ENCODE measurements at regions not wholly inside any gene's neighbourhood (a gene's known extent, or its start where the extent isn't known, plus 50 kb on each side); places are given as distances from the start of the nearest gene placed in this dataset.

- peak; percentile 41 for DNase-seq (ENCODE audit: low spot score)
- Histone ChIP-seq H3K36me3 (ENCODE audit: control insufficient read depth in 4 of 4, insufficient read depth in 3 of 4, low read depth in 1 of 4, low read length in 3 of 4) (no peaks in the 10 kb centered on the region), H3K27me3 (ENCODE audit: control insufficient read depth in 4 of 4, insufficient read depth in 4 of 4, low read length in 3 of 4) (no peaks in the 10 kb centered on the region), H3K27ac (ENCODE audit: low read depth in 1 of 2, low read length in 2 of 2) (no peak overlapping the region), H3K9ac (ENCODE audit: low read depth in 1 of 2, low read length in 2 of 2) (no peak overlapping the region), H3K4me1 (ENCODE audit: control insufficient read depth in 4 of 4, insufficient read depth in 4 of 4, low read length in 3 of 4) (peaks cover 0 to 6% (median 3%) of the 10 kb centered on the region in 4 donors), H3K4me3 (ENCODE audit: low read depth in 1 of 3, low read length in 3 of 3) (no peak overlapping the region), H3K9me3 (ENCODE audit: control insufficient read depth in 4 of 4, low read length in 3 of 4) (no peaks in the 10 kb centered on the region)
- 26% methylated on average over 10 of the region's 10 CpGs for WGBS
- no peak for TF ChIP-seq NR2F2 (IDR thresholded peaks at IDR 0.05)
- TF ChIP-seq MAX (IDR thresholded peaks at IDR 0.05), result no peak
- no peak for TF ChIP-seq ZBTB33 (IDR thresholded peaks at IDR 0.05)
- TF ChIP-seq RXRA (IDR thresholded peaks at IDR 0.05), result peak; percentile 71 to 83
- TF ChIP-seq YY1 (IDR thresholded peaks at IDR 0.05), result peak; percentile 14
- TF ChIP-seq RAD21 (IDR thresholded peaks at IDR 0.05), result peak in 1 of 2 donors; percentile 31
- no peak for TF ChIP-seq EGR1 (IDR thresholded peaks at IDR 0.05; ENCODE audit: low read depth in 2 of 2)
- TF ChIP-seq HNF4G (IDR thresholded peaks at IDR 0.05), result no peak
- no peak for TF ChIP-seq FOXA1 (IDR thresholded peaks at IDR 0.05)
- TF ChIP-seq REST (IDR thresholded peaks at IDR 0.05), result no peak
- peak; percentile 46 to 65 for TF ChIP-seq HNF4A (conservative IDR thresholded peaks at IDR 0.05)
- TF ChIP-seq FOXA2 (IDR thresholded peaks at IDR 0.05), result no peak
- TF ChIP-seq ATF3 (IDR thresholded peaks at IDR 0.05), result no peak
Observed at GRCh38 chr17:5877948-5878347, 192.2 kb upstream of the WSCD1 start.

- Histone ChIP-seq H3K36me3 (ENCODE audit: control insufficient read depth in 4 of 4, insufficient read depth in 3 of 4, low read depth in 1 of 4, low read length in 3 of 4) (no peaks in the 10 kb centered on the region), H3K9me3 (ENCODE audit: control insufficient read depth in 4 of 4, low read length in 3 of 4) (no peaks in the 10 kb centered on the region), H3K27me3 (ENCODE audit: control insufficient read depth in 4 of 4, insufficient read depth in 4 of 4, low read length in 3 of 4) (no peaks in the 10 kb centered on the region), H3K4me3 (ENCODE audit: low read depth in 1 of 3, low read length in 3 of 3) (no peak overlapping the region), H3K9ac (ENCODE audit: low read depth in 1 of 2, low read length in 2 of 2) (no peak overlapping the region), H3K27ac (ENCODE audit: low read depth in 1 of 2, low read length in 2 of 2) (no peak overlapping the region), H3K4me1 (ENCODE audit: control insufficient read depth in 4 of 4, insufficient read depth in 4 of 4, low read length in 3 of 4) (peaks cover 0 to 6% (median 3%) of the 10 kb centered on the region in 4 donors)
- no peak for DNase-seq (ENCODE audit: low spot score)
- TF ChIP-seq MAX (IDR thresholded peaks at IDR 0.05) (no peak), ZBTB33 (IDR thresholded peaks at IDR 0.05) (no peak), SP1 (IDR thresholded peaks at IDR 0.05) (no peak), TAF1 (conservative IDR thresholded peaks at IDR 0.05) (no peak), FOXA2 (IDR thresholded peaks at IDR 0.05) (no peak), JUND (IDR thresholded peaks at IDR 0.05) (no peak), ATF3 (IDR thresholded peaks at IDR 0.05) (no peak), YY1 (IDR thresholded peaks at IDR 0.05) (no peak), HNF4G (IDR thresholded peaks at IDR 0.05) (no peak), REST (IDR thresholded peaks at IDR 0.05) (no peak), NR2F2 (IDR thresholded peaks at IDR 0.05) (no peak)
- 80% methylated on average over 6 of the region's 6 CpGs for WGBS
Observed at GRCh38 chr17:5881849-5882248, 188.3 kb upstream of the WSCD1 start.
